HG03469 (cell line): ENCODE measurements at regions not wholly inside any gene's neighbourhood (a gene's known extent, or its start where the extent isn't known, plus 50 kb on each side); places are given as distances from the start of the nearest gene placed in this dataset.
"Not testable (repeated sequence)": the region's sequence is repeated elsewhere in the genome, so short reads cannot be mapped to it uniquely, and the experiment has no call there.

Experiments used
- ATAC-seq: cut with Tn5 transposase; IDR thresholded peaks from one replicate; pipeline ENCODE4 v1.9.1; 2021; ENCODE audit warnings: mild to moderate bottlenecking, moderate library complexity, moderate number of reproducible peaks; ENCODE audit not compliant: unreplicated experiment

- ATAC-seq: no peak
These were observed 230.3 kb upstream of the PCDH18 start for GRCh38 chr4:137762591-137762990.

- ATAC-seq: no peak
These were observed 222.6 kb upstream of the PCDH18 start for GRCh38 chr4:137754652-137755471.

- no peak for ATAC-seq
These were observed 217.2 kb upstream of the PCDH18 start for GRCh38 chr4:137749466-137749865.

DNA sequence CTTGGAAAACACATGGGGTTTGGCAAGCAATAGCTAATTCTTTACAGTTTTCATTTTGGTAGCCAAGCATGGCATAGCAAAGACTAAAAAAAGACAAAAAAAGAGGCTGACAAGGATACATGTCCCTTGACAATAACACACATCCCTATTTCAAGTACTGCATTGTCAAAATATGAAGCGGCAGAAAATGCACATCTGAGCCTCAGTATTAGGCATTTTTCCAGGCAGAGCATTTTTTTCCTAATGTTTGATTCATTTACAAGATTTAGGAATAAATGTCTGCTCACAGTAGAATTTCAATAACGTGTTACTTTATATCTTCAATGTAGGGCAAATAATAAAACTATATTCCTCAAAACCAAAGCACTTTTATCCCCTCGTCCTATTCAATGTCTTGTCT lies 216.3 kb upstream of the PCDH18 start:
- no peak for ATAC-seq

- ATAC-seq: no peak
These were observed 207.8 kb upstream of the PCDH18 start for GRCh38 chr4:137740141-137740540.

- ATAC-seq: no peak
These were observed 207.1 kb upstream of the PCDH18 start for GRCh38 chr4:137739391-137739790.

- ATAC-seq: no peak
These were observed 206.2 kb upstream of the PCDH18 start for GRCh38 chr4:137738375-137738990.

DNA sequence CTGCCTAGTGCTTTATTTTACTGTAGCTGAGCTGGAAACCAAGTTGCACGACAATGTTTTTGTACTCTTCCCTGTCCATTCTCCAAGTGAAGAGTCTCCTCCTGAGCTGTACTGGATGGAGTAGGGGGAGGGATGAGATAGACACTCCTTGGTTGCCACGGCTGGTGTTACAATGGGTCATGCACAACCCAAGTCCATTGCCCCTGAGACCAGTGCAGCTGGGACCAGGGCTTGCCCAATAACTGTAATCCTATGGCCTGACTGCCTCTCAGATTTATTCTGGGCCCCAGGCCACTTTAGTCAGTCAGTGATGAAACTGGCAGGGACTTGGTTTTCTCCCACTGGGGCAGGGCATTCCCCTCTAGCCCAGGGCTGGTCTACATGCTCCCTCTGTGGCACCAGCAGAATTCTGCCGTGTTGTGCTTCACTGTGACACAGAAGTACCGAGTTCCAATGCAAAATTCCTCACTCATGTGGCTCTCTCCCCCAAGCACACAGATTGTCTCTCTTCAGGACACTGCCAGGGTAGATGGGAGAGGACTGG lies 203.3 kb upstream of the PCDH18 start:
- ATAC-seq: no peak

DNA sequence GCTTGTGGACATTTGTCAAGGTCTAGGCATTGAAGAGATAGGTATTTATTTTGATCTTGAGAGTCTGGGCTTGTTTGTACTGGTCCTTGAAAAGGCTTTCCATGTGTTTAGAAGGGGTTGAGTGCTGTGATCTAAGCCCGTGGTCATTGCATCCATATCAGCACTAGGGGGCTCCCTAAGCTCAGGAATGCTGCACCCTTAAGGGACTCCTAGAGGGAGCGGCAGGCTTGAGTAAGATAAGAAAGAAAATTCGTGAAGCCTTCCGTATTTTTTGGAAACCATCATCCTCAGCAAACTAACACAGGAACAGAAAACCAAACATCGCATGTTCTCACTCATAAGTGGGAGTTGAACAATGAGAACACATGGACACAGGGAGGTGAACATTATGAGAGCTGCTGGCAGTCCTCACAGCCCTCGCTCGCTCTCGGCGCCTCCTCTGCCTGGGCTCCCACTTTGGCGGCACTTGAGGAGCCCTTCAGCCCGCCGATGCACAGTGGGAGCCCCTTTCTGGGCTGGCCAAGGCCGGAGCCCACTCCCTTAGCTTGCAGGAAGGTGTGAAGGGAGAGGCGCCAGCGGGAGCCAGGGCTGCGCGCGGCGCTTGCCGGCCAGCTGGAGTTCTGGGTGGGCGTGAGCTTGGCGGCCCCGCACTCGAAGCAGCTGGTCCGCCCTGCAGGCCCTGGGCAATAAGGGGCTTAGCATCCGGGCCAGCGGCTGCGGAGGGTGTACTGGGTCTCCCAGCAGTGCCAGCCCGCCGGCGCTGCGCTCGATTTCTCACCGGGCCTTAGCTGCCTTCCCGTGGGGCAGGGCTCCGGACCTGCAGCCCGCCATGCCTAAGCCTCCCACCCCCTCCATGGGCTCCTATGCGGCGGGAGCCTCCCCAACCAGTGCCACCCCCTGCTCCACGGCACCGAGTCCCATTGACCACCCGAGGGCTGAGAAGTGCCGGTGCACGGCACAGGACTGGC lies 201.2 kb upstream of the PCDH18 start:
- ATAC-seq: not testable (repeated sequence)

DNA sequence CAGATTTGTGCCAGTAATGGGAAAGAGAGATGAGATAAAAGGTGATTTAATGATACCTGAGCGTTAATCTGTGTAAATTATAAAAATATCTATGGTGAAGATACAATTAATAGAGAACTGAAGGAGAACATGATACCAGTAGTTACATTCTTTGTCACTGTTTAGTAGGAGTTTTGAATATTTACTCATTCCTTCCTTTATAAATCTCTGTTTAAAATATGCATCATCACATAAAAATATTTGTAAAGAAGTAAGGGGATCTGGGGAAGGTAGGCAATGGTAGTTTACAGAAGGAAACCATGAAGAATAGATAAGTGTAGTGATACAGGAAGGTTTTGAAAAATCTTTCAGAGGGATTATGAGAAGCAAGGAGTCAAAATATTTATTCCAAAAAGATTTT lies 190.6 kb upstream of the PCDH18 start:
- ATAC-seq: no peak

- no peak for ATAC-seq
These were observed 179.2 kb upstream of the PCDH18 start for GRCh38 chr4:137711502-137711901.

GRCh38 chr4:137707626-137708025 lies 175.3 kb upstream of the PCDH18 start:
- no peak for ATAC-seq

GRCh38 chr4:137707102-137707620 lies 174.9 kb upstream of the PCDH18 start:
- ATAC-seq: no peak

DNA sequence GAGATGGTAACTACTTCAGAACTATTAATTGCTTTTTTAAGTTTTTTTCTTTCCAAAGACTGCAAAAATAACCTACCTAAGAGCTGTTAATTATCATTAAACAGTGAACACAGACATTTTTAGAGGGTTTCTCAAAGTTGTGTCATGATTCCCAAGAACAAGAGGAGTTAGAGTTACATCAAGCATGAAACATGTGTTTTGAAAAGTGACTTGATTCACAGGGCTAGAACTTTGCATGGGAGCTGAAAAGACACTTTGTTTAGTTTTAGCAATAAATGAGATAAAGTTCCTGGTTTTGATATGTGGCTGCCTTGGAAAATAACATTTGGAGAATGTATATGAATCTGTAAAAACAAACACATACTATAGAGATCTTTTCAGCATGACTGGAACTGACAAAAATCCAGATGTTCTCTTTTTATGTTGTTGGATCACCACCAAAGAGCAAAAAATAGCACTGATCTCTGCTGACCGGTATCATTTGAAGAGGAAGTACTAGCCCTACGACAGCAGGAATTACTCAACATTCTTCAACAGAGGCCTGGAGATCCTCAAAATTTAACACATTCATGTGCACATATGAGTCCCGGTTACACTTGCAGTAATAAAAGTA lies 173.0 kb upstream of the PCDH18 start:
- ATAC-seq: no peak

- no peak for ATAC-seq
These were observed 170.9 kb upstream of the PCDH18 start for GRCh38 chr4:137703195-137703594.

DNA sequence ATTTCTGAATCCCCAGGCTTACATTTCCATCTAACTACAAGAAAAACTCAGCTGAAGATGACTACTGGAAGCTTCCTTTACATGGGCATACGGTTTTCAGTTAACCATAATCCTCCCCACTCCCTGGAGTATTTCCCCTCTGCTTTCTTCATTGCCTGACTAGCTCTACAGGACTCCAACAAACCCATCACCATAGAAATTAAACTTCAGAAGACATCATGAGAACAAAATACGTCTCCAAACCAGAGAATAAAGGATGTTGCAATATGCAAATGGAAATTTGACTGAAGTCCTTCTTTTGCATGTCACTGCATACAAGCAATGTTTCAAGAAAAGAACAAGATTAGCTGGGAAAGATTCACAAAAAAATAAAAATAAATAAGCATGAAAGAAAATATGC lies 170.2 kb upstream of the PCDH18 start:
- no peak for ATAC-seq

GRCh38 chr4:137701401-137701800 lies 169.1 kb upstream of the PCDH18 start:
- no peak for ATAC-seq

DNA sequence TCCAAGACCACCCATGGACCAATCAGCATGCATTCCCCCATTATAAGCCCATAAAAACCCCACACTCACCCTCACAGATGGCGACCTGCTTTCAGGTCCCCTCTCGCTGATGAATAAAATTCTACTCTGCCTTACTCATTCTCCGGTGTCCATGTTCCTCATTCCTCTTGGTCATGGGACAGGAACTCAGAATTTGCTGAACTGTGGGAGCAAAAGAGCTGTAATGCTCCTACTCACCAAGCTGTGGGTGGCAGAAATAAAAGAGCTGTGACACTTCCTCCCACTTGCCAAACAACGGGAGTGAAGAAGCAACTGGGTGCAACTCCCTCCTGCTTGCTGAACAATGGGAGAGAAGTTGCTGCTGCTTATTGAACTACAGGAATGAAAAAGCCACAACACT lies 168.5 kb upstream of the PCDH18 start:
- no peak for ATAC-seq

GRCh38 chr4:137700072-137700471 lies 167.8 kb upstream of the PCDH18 start:
- ATAC-seq: no peak

DNA sequence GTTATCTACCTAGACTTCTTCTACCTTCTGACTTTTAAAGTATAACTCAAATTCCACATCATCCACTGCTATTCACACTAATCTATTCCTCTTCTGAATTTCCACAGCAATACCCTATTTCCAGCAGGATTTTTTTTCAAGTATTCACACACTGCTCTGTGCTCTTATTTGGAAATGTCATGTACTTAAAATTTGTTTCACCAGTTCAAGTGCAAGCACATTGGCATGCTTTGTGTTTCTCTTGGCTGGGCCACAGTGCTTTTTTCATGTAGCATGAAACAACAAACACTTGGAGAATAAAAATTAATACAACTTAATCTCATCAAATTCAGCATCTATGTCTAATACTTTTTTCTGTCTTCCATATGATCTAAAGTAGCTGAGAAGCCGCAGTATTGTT lies 161.8 kb upstream of the PCDH18 start:
- ATAC-seq: no peak
